ENCODE measurements at regions not wholly inside any gene's neighbourhood (a gene's known extent, or its start where the extent isn't known, plus 50 kb on each side); places are given as distances from the start of the nearest gene placed in this dataset.

- TF ChIP-seq, protein P1, sequence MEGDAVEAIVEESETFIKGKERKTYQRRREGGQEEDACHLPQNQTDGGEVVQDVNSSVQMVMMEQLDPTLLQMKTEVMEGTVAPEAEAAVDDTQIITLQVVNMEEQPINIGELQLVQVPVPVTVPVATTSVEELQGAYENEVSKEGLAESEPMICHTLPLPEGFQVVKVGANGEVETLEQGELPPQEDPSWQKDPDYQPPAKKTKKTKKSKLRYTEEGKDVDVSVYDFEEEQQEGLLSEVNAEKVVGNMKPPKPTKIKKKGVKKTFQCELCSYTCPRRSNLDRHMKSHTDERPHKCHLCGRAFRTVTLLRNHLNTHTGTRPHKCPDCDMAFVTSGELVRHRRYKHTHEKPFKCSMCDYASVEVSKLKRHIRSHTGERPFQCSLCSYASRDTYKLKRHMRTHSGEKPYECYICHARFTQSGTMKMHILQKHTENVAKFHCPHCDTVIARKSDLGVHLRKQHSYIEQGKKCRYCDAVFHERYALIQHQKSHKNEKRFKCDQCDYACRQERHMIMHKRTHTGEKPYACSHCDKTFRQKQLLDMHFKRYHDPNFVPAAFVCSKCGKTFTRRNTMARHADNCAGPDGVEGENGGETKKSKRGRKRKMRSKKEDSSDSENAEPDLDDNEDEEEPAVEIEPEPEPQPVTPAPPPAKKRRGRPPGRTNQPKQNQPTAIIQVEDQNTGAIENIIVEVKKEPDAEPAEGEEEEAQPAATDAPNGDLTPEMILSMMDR (IDR thresholded peaks at IDR 0.05) = no peak
- Histone ChIP-seq H3K27me3 (replicated peaks; ENCODE audit: insufficient read depth) (no peaks in the 10 kb centered on the region), H3K9me3 (no peaks in the 10 kb centered on the region), H3K4me3 (no peak overlapping the region), H3K36me3 (no peaks in the 10 kb centered on the region), H3K4me1 (ENCODE audit: control insufficient read depth in 1 of 2, low read depth in 2 of 2) (peaks cover 6 to 8% of the 10 kb centered on the region in 2 donors), H3K27ac (no peak overlapping the region)
- no peak for ATAC-seq (ENCODE audit: insufficient number of reproducible peaks, low FRiP score, low read depth)
- no peak for DNase-seq (ENCODE audit: low spot score)
Measured at GRCh38 chr12:98385641-98386040, 129.7 kb upstream of the TMPO start.

DNA sequence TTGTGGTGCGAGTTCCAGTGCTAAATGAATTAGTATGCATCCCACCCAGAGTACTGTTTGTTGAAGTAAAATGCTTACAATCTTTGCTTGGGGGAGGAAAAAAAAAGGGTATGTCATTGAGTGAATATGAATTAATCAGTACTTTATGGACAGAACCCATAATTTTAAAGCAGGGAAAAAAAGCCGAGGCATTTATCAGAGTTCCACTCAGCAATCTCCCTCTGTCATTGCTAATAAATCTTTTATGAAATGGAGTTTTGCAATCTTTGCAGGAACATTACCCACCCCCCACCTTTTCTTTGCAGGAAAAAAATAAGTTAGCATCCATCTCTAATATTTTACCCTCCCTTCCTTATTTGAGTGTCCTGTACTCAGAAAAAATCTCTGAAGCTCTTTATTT is 127.9 kb upstream of the TMPO start:
- Histone ChIP-seq H3K27me3 (replicated peaks; ENCODE audit: insufficient read depth) (no peaks in the 10 kb centered on the region), H3K9me3 (no peaks in the 10 kb centered on the region), H3K4me1 (ENCODE audit: control insufficient read depth in 1 of 2, low read depth in 2 of 2) (peaks cover 6 to 8% of the 10 kb centered on the region in 2 donors), H3K27ac (no peak overlapping the region), H3K4me3 (peak overlapping the region; percentile 37), H3K36me3 (no peaks in the 10 kb centered on the region)
- TF ChIP-seq, protein P1 (IDR thresholded peaks at IDR 0.05) = no peak
- ATAC-seq (ENCODE audit: insufficient number of reproducible peaks, low FRiP score, low read depth) (no peak), DNase-seq (ENCODE audit: low spot score) (no peak)

GRCh38 chr12:98388126-98388525 is 127.3 kb upstream of the TMPO start:
- H3K27ac ChIP-seq = no peak overlapping the region
- no peaks in the 10 kb centered on the region for H3K9me3 ChIP-seq
- no peak for DNase-seq (ENCODE audit: low spot score)
- ATAC-seq (ENCODE audit: insufficient number of reproducible peaks, low FRiP score, low read depth) = no peak
- H3K4me1 ChIP-seq (ENCODE audit: control insufficient read depth in 1 of 2, low read depth in 2 of 2) = peaks cover 6 to 8% of the 10 kb centered on the region in 2 donors
- TF ChIP-seq, protein P1 (IDR thresholded peaks at IDR 0.05) = no peak
- no peaks in the 10 kb centered on the region for H3K27me3 ChIP-seq (replicated peaks; ENCODE audit: insufficient read depth)
- no peaks in the 10 kb centered on the region for H3K36me3 ChIP-seq
- no peak overlapping the region for H3K4me3 ChIP-seq

GRCh38 chr12:98389593-98389992 is 125.8 kb upstream of the TMPO start:
- Histone ChIP-seq H3K9me3 (no peaks in the 10 kb centered on the region), H3K4me3 (no peak overlapping the region), H3K27ac (no peak overlapping the region), H3K27me3 (replicated peaks; ENCODE audit: insufficient read depth) (no peaks in the 10 kb centered on the region), H3K4me1 (ENCODE audit: control insufficient read depth in 1 of 2, low read depth in 2 of 2) (peaks cover 6 to 8% of the 10 kb centered on the region in 2 donors), H3K36me3 (no peaks in the 10 kb centered on the region)
- TF ChIP-seq, protein P1 (IDR thresholded peaks at IDR 0.05) = no peak
- no peak for ATAC-seq (ENCODE audit: insufficient number of reproducible peaks, low FRiP score, low read depth)
- DNase-seq (ENCODE audit: low spot score) = no peak

DNA sequence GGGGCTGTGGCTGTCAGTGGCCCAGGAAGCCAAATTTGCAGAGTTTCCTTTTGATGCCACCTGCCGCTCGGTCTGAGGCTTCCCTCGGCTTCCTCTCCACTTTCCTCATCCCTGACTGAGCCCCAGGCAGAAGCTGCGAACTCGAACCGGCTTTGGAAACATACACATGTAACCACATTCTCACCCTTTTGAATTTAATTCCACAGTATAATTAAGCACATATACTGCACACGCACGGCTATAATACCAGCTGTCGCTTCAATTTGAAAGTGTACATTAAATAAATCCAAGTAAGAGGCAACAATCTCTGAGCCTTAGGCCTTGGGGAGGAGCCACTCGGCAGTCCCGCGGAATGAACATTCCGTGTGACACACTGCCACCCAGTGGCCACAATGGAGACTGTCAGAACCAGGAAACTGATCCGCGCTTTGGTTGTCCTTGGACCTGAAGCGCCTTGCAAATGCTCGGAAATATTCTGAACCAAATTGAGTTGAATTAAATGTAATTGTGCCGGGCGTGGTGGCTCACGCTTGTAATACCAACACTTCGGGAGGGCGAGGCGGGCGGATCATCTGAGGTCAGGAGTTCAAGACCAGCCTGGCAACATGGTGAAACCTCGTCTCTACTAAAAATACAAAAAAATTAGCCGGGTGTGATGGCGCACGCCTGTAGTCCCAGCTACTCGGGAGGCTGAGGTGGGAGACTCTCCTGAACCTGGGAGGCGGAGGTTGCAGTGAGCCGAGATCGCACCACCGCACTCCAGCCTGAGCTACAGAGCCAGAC is 117.9 kb upstream of the TMPO start:
- H3K9me3 ChIP-seq = no peaks in the 10 kb centered on the region
- H3K27ac ChIP-seq = no peak overlapping the region
- H3K4me3 ChIP-seq = peak overlapping the region; percentile 64
- TF ChIP-seq, protein P1 (IDR thresholded peaks at IDR 0.05) = peak; percentile 86
- ATAC-seq (ENCODE audit: insufficient number of reproducible peaks, low FRiP score, low read depth) = peak; percentile 96
- DNase-seq (ENCODE audit: low spot score) = no peak
- no peaks in the 10 kb centered on the region for H3K27me3 ChIP-seq (replicated peaks; ENCODE audit: insufficient read depth)
- H3K36me3 ChIP-seq = no peaks in the 10 kb centered on the region
- H3K4me1 ChIP-seq (ENCODE audit: control insufficient read depth in 1 of 2, low read depth in 2 of 2) = peaks cover 0 to 8% of the 10 kb centered on the region in 2 donors
